Glomerular visceral epithelial cell (primary cell): ENCODE measurements at regions not wholly inside any gene's neighbourhood (a gene's known extent, or its start where the extent isn't known, plus 50 kb on each side); places are given as distances from the start of the nearest gene placed in this dataset.
A peak's percentile ranks its signal among the peaks of the same experiment; 100 is the strongest.

ENCODE experiments used
- DNase-seq: peaks from one replicate; pipeline ENCODE4 v3.0.0-alpha.2; 2016; ENCODE audit errors: extremely low spot score

DNA sequence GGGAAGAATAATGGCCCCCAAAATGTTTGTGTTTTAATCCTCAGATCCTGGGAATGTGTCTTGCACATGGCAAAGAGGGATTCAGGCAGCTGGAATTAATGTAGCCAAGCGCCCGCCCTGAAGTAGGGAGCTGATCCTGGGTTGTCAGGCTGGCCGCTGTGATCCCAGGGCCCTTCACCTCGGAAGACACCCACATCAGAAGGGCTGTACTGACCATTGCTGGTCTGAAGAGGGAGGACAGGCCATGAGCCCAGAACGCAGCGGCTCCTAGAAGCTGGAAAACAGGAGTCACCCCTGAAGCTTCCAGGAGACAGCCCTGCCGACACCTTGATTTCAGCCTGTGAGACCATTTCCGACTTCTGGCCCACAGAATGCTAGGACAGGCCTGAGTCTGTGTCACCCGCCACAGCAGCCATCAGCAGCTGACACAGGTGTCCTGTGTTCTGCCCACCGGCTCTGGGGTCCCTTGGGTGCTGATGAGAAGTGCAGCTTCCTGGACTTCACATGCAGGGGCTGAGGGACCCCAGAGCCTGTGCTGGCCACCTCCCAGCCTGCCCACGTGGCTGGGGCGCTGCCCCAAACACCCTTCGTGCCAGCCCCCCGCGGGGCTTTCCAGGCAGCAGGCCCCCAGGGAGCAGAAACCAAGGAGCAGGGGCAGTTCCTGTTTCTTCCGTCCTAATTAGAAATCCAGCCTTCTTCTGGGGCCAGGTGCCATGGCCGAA lies 86.3 kb downstream of the ERMARD start:
- DNase-seq: no peak

DNA sequence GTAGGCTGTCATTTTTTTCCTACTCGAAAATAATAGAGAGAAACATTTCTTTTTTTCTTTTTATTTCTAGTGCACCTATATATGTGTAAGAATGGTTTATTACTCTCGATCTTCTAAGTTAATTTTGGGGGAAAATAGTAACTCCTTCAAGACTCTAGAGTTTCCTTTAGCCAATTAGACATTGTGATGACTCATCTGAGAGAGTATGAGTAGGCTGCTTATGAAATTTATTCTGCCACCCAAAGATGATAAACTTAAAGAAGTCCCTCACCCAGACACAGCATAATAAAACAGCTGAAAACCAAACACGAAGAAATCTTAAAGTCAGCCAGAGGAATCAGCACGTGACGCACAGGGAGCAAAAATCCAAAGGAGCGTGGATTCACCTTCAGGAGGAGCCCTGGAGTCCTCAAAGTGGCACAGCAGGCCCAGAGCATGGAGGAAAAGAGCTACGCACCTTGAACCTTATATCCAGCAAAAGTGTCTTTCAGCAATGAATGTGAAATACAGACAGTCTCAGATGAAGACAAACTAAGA lies 81.9 kb downstream of the ERMARD start:
- DNase-seq: no peak

DNA sequence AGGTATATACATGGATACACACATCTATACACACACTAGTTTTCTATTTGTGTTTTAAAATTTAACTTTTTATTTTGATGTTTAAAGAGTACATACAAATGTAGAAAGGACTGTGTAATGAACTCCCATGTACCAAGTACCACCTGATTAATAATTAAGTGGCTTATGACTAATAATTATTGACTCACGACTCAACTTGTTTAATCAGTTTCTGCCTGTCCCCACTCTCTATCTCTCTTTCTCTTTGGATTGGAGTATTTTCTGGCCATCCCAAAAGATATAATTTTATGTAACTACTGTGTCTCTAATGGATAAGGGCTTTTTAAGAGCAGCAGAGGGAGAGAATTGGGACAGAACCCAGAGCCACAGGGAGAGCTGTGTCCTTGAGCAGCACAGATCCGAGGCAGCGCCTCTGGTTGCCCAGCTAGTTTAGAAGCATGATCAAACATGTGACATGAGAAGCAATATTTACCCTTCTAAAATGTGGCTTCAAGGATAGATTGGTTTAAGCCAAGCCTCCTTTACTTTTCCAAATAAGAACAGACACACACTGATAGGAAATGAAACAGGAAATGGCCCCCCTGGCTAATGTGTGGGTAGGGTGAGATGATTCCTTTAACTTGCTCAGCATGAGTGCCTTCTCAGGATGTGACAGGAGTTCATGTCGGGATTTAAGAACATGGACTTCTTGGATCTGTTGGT lies 81.0 kb downstream of the ERMARD start:
- DNase-seq: peak; percentile 18

DNA sequence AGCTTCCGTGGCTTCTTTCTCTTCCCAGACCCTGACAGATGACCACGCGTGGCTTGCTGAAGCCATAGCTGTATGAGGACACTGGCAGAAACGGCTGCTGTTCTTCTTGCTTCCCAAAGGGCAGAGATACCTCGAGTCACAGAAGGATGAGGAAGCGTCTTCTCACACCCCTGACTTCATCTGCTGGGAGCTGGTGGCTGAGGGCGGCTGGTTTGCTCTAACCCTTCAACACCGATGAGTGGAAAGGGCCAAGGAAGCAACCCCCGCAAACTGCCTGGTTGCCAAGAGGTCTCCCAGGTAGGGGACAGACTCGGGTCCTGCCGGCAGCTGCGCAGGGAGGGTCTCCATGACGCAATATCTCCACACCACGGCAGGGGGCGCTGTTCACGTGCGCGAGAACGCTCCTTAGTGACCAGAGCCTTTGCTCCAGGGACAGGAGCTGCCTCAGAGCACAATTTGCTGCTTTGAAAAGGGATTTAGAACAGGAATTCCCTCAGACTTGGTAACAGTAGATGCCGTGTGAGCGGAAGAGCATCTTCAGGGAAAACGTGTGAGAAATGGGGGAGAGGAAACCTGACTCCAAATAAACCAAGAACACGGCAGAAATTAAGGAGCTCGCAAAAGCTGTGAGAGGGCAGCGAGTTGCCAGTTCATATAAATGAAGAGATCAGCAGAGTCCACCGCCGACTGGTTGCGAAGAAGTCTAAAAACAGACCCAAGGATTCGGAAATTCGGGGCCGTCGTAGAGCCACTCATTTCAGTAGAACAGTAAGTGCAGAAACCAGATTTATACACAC lies 80.2 kb downstream of the ERMARD start:
- peak; percentile 61 for DNase-seq
